ENCODE measurements at regions not wholly inside any gene's neighbourhood (a gene's known extent, or its start where the extent isn't known, plus 50 kb on each side); places are given as distances from the start of the nearest gene placed in this dataset.

- TF ChIP-seq SP140L (CRISPR knock-in tag; IDR thresholded peaks at IDR 0.05; ENCODE audit: borderline replicate concordance) (peak; percentile 87), ZNF275 (CRISPR knock-in tag; IDR thresholded peaks at IDR 0.05; ENCODE audit: borderline replicate concordance) (peak; percentile 64; the same call in 1 of the 2 replicates), FOXJ3 (CRISPR knock-in tag; IDR thresholded peaks at IDR 0.05; ENCODE audit: borderline replicate concordance) (peak; percentile 99), POGK (CRISPR knock-in tag; conservative IDR thresholded peaks at IDR 0.05) (peak; percentile 91), KLF13 (CRISPR knock-in tag; IDR thresholded peaks at IDR 0.05) (no peak), ZNF335 (CRISPR knock-in tag; IDR thresholded peaks at IDR 0.05) (peak; percentile 55; the same call in 1 of the 2 replicates), MAZ (IDR thresholded peaks at IDR 0.05; ENCODE audit: borderline replicate concordance, low read depth, low read length) (peak; percentile 71; the same call in 1 of the 2 replicates), MAZ (CRISPR knock-in tag; IDR thresholded peaks at IDR 0.05; ENCODE audit: low read depth) (peak; percentile 57), ZNF574 (CRISPR knock-in tag; IDR thresholded peaks at IDR 0.05) (peak; percentile 74), ZMYM2 (CRISPR knock-in tag; IDR thresholded peaks at IDR 0.05) (peak; percentile 92), RFXANK (CRISPR knock-in tag; IDR thresholded peaks at IDR 0.05) (peak; percentile 79; the same call in 1 of the 2 replicates), HOXA3 (CRISPR knock-in tag; IDR thresholded peaks at IDR 0.05) (peak; percentile 85), HMGXB3 (CRISPR knock-in tag; IDR thresholded peaks at IDR 0.05; ENCODE audit: borderline replicate concordance) (0 out of 2 replicates have a peak, but pooled peaks have one; percentile 43), RARG (CRISPR knock-in tag; IDR thresholded peaks at IDR 0.05; ENCODE audit: low read depth) (peak; percentile 46; the same call in 1 of the 2 replicates), RAD21 (CRISPR knock-in tag; IDR thresholded peaks at IDR 0.05) (no peak; the same call in none of the 2 replicates), ZNF841 (CRISPR knock-in tag; IDR thresholded peaks at IDR 0.05; ENCODE audit: borderline replicate concordance) (no peak)
- TF ChIP-seq, protein P1, sequence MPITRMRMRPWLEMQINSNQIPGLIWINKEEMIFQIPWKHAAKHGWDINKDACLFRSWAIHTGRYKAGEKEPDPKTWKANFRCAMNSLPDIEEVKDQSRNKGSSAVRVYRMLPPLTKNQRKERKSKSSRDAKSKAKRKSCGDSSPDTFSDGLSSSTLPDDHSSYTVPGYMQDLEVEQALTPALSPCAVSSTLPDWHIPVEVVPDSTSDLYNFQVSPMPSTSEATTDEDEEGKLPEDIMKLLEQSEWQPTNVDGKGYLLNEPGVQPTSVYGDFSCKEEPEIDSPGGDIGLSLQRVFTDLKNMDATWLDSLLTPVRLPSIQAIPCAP (CRISPR knock-in tag; IDR thresholded peaks at IDR 0.05; ENCODE audit: low read depth), result peak; percentile 77; the same call in 1 of the 2 replicates
These were observed 245.0 kb upstream of the FN1 start (continued) for GRCh38 chr2:215680605-215681598.

Data from HepG2 (cell line).